ENCODE measurements at regions not wholly inside any gene's neighbourhood (a gene's known extent, or its start where the extent isn't known, plus 50 kb on each side); places are given as distances from the start of the nearest gene placed in this dataset.

- DNase-seq (ENCODE audit: low read depth in 2 of 2), result no peak
Observed at GRCh38 chr15:95995375-95996168, 334.9 kb upstream of the NR2F2 start.

GRCh38 chr15:95996494-95996893 lies 334.0 kb upstream of the NR2F2 start:
- no peak for DNase-seq (ENCODE audit: low read depth in 2 of 2)

GRCh38 chr15:95998935-95999334 lies 331.6 kb upstream of the NR2F2 start:
- DNase-seq (ENCODE audit: low read depth in 2 of 2), result no peak

GRCh38 chr15:96002890-96003859 lies 327.3 kb upstream of the NR2F2 start:
- DNase-seq (ENCODE audit: low read depth in 2 of 2), result no peak

GRCh38 chr15:96005906-96006305 lies 324.6 kb upstream of the NR2F2 start:
- DNase-seq (ENCODE audit: low read depth in 2 of 2), result no peak

- no peak for DNase-seq (ENCODE audit: low read depth in 2 of 2)
Observed at GRCh38 chr15:96011136-96011535, 319.4 kb upstream of the NR2F2 start.

- DNase-seq (ENCODE audit: low read depth in 2 of 2), result no peak
Observed at GRCh38 chr15:96014939-96015338, 315.6 kb upstream of the NR2F2 start.

GRCh38 chr15:96019114-96019513 lies 311.4 kb upstream of the NR2F2 start:
- no peak for DNase-seq (ENCODE audit: low read depth in 2 of 2)

GRCh38 chr15:96020133-96020532 lies 310.4 kb upstream of the NR2F2 start:
- DNase-seq (ENCODE audit: low read depth in 2 of 2), result no peak

- DNase-seq (ENCODE audit: low read depth in 2 of 2), result no peak
Observed at GRCh38 chr15:96020797-96021196, 309.7 kb upstream of the NR2F2 start.

- DNase-seq (ENCODE audit: low read depth in 2 of 2), result no peak
Observed at GRCh38 chr15:96023081-96023480, 307.4 kb upstream of the NR2F2 start.

GRCh38 chr15:96027501-96027900 lies 303.0 kb upstream of the NR2F2 start:
- no peak for DNase-seq (ENCODE audit: low read depth in 2 of 2)

GRCh38 chr15:96028620-96029019 lies 301.9 kb upstream of the NR2F2 start:
- no peak for DNase-seq (ENCODE audit: low read depth in 2 of 2)

GRCh38 chr15:96029172-96029571 lies 301.3 kb upstream of the NR2F2 start:
- no peak for DNase-seq (ENCODE audit: low read depth in 2 of 2)

- DNase-seq (ENCODE audit: low read depth in 2 of 2), result no peak
Observed at GRCh38 chr15:96031426-96032110, 298.9 kb upstream of the NR2F2 start.

GRCh38 chr15:96035091-96035490 lies 295.4 kb upstream of the NR2F2 start:
- DNase-seq (ENCODE audit: low read depth in 2 of 2), result no peak

- no peak for DNase-seq (ENCODE audit: low read depth in 2 of 2)
Observed at GRCh38 chr15:96035635-96036034, 294.9 kb upstream of the NR2F2 start.

GRCh38 chr15:96037584-96037983 lies 292.9 kb upstream of the NR2F2 start:
- DNase-seq (ENCODE audit: low read depth in 2 of 2), result no peak

- DNase-seq (ENCODE audit: low read depth in 2 of 2), result no peak
Observed at GRCh38 chr15:96038131-96038530, 292.4 kb upstream of the NR2F2 start.

GRCh38 chr15:96038650-96039049 lies 291.9 kb upstream of the NR2F2 start:
- no peak for DNase-seq (ENCODE audit: low read depth in 2 of 2)

- no peak for DNase-seq (ENCODE audit: low read depth in 2 of 2)
Observed at GRCh38 chr15:96041982-96042733, 288.3 kb upstream of the NR2F2 start.

Measured in activated CD4-positive, alpha-beta T cell treated with anti-CD3 and anti-CD28 coated beads for 24 hours (primary cell).